NCI-H1048 (cell line): ENCODE measurements at regions not wholly inside any gene's neighbourhood (a gene's known extent, or its start where the extent isn't known, plus 50 kb on each side); places are given as distances from the start of the nearest gene placed in this dataset.

Experiments used
- DNase-seq: peaks from one replicate; lab custom pipeline; 2025; lab: John Stamatoyannopoulos, UW

GRCh38 chr1:213643360-213643759 lies 344.4 kb upstream of the PROX1 start:
- DNase-seq, result no peak

GRCh38 chr1:213647864-213648650 lies 339.7 kb upstream of the PROX1 start:
- DNase-seq, result no peak

GRCh38 chr1:213649373-213649772 lies 338.4 kb upstream of the PROX1 start:
- no peak for DNase-seq

- no peak for DNase-seq
Observed at GRCh38 chr1:213650603-213651002, 337.2 kb upstream of the PROX1 start.

GRCh38 chr1:213651077-213651476 lies 336.7 kb upstream of the PROX1 start:
- no peak for DNase-seq

GRCh38 chr1:213652109-213652508 lies 335.7 kb upstream of the PROX1 start:
- DNase-seq, result no peak

- no peak for DNase-seq
Observed at GRCh38 chr1:213656039-213656438, 331.7 kb upstream of the PROX1 start.

GRCh38 chr1:213656503-213656902 lies 331.3 kb upstream of the PROX1 start:
- DNase-seq, result no peak

- no peak for DNase-seq
Observed at GRCh38 chr1:213657013-213657412, 330.8 kb upstream of the PROX1 start.

- DNase-seq, result no peak
Observed at GRCh38 chr1:213657879-213658278, 329.9 kb upstream of the PROX1 start.

- no peak for DNase-seq
Observed at GRCh38 chr1:213658457-213658856, 329.3 kb upstream of the PROX1 start.

- no peak for DNase-seq
Observed at GRCh38 chr1:213659580-213660547, 327.9 kb upstream of the PROX1 start.

GRCh38 chr1:213661302-213661701 lies 326.5 kb upstream of the PROX1 start:
- DNase-seq, result no peak

GRCh38 chr1:213666113-213666512 lies 321.7 kb upstream of the PROX1 start:
- DNase-seq, result no peak

- DNase-seq, result no peak
Observed at GRCh38 chr1:213666922-213667321, 320.9 kb upstream of the PROX1 start.

- no peak for DNase-seq
Observed at GRCh38 chr1:213669512-213669911, 318.3 kb upstream of the PROX1 start.

- DNase-seq, result no peak
Observed at GRCh38 chr1:213669964-213670691, 317.6 kb upstream of the PROX1 start.

- DNase-seq, result no peak
Observed at GRCh38 chr1:213670692-213671023, 317.1 kb upstream of the PROX1 start.

- DNase-seq, result no peak
Observed at GRCh38 chr1:213675043-213675442, 312.7 kb upstream of the PROX1 start.

- DNase-seq, result no peak
Observed at GRCh38 chr1:213676736-213677135, 311.0 kb upstream of the PROX1 start.

- no peak for DNase-seq
Observed at GRCh38 chr1:213678348-213678747, 309.4 kb upstream of the PROX1 start.

GRCh38 chr1:213678753-213679152 lies 309.0 kb upstream of the PROX1 start:
- DNase-seq, result no peak
